Skin epidermis (tissue), 12 donors: ENCODE measurements at regions not wholly inside any gene's neighbourhood (a gene's known extent, or its start where the extent isn't known, plus 50 kb on each side); places are given as distances from the start of the nearest gene placed in this dataset.

ENCODE experiments used
- H3K27ac ChIP-seq, 21 experiments: fragments of 200-600 bp; sonication (generic) in 11 of 21; one replicate each; pipeline ENCODE4 v1.5.0; 2020; ENCODE audit warnings: mild to moderate bottlenecking in 3 of 21, inconsistent platforms in 2 of 21, moderate library complexity in 2 of 21
- H3K4me3 ChIP-seq, 7 experiments: fragments of 200-600 bp; sonication (generic) in 2 of 7; one replicate each; pipeline ENCODE4 v1.5.0; 2020; ENCODE audit warnings: inconsistent platforms in 2 of 7, mild to moderate bottlenecking in 2 of 7, moderate library complexity in 1 of 7

- Histone ChIP-seq H3K4me3 (no peak overlapping the region), H3K27ac (no peak overlapping the region)
Observed at GRCh38 chr1:83619170-83619896, 379.6 kb downstream of the TTLL7 start.

GRCh38 chr1:83617883-83618282, 381.0 kb downstream of the TTLL7 start:
- no peak overlapping the region for H3K4me3 ChIP-seq
- H3K27ac ChIP-seq = no peak overlapping the region

- no peak overlapping the region for H3K27ac ChIP-seq
- H3K4me3 ChIP-seq = no peak overlapping the region
Observed at GRCh38 chr1:83615370-83615769, 383.6 kb downstream of the TTLL7 start.

- no peak overlapping the region for H3K27ac ChIP-seq
Observed at GRCh38 chr1:83606416-83606955, 392.4 kb downstream of the TTLL7 start.

GRCh38 chr1:83596331-83596730, 402.6 kb downstream of the TTLL7 start:
- no peak overlapping the region for H3K27ac ChIP-seq
- H3K4me3 ChIP-seq = no peak overlapping the region

More at GRCh38 chr1:83606416-83606955, 392.4 kb downstream of the TTLL7 start:
- no peak overlapping the region for H3K4me3 ChIP-seq

GRCh38 chr1:83593073-83593472, 405.9 kb downstream of the TTLL7 start:
- Histone ChIP-seq H3K4me3 (no peak overlapping the region), H3K27ac (no peak overlapping the region)

GRCh38 chr1:83588140-83588539, 410.8 kb downstream of the TTLL7 start:
- Histone ChIP-seq H3K27ac (no peak overlapping the region), H3K4me3 (no peak overlapping the region)

- no peak overlapping the region for H3K27ac ChIP-seq
- no peak overlapping the region for H3K4me3 ChIP-seq
Observed at GRCh38 chr1:83583351-83584014, 415.4 kb downstream of the TTLL7 start.

GRCh38 chr1:83581747-83582146, 417.2 kb downstream of the TTLL7 start:
- Histone ChIP-seq H3K27ac (no peak overlapping the region), H3K4me3 (no peak overlapping the region)

GRCh38 chr1:83574791-83575190, 424.1 kb downstream of the TTLL7 start:
- Histone ChIP-seq H3K4me3 (no peak overlapping the region), H3K27ac (no peak overlapping the region)

GRCh38 chr1:83573776-83574175, 425.2 kb downstream of the TTLL7 start:
- no peak overlapping the region for H3K27ac ChIP-seq
- no peak overlapping the region for H3K4me3 ChIP-seq

- no peak overlapping the region for H3K27ac ChIP-seq
Observed at GRCh38 chr1:83571536-83571935, 427.4 kb downstream of the TTLL7 start.

GRCh38 chr1:83561346-83561745, 437.6 kb downstream of the TTLL7 start:
- Histone ChIP-seq H3K4me3 (no peak overlapping the region), H3K27ac (no peak overlapping the region)

More at GRCh38 chr1:83571536-83571935, 427.4 kb downstream of the TTLL7 start:
- no peak overlapping the region for H3K4me3 ChIP-seq

GRCh38 chr1:83559129-83559840, 439.6 kb downstream of the TTLL7 start:
- no peak overlapping the region for H3K4me3 ChIP-seq
- H3K27ac ChIP-seq = peak overlapping the region in 1 of 21 experiments; percentile 37

GRCh38 chr1:83555871-83556270, 443.1 kb downstream of the TTLL7 start:
- Histone ChIP-seq H3K4me3 (no peak overlapping the region), H3K27ac (peak overlapping the region in 1 of 21 experiments; percentile 16)

GRCh38 chr1:83554174-83554573, 444.8 kb downstream of the TTLL7 start:
- Histone ChIP-seq H3K27ac (peak overlapping the region in 1 of 21 experiments; percentile 5), H3K4me3 (no peak overlapping the region)

- Histone ChIP-seq H3K27ac (no peak overlapping the region), H3K4me3 (no peak overlapping the region)
Observed at GRCh38 chr1:83552820-83553219, 446.1 kb downstream of the TTLL7 start.

- no peak overlapping the region for H3K27ac ChIP-seq
- H3K4me3 ChIP-seq = no peak overlapping the region
Observed at GRCh38 chr1:83548311-83548710, 450.6 kb downstream of the TTLL7 start.

- no peak overlapping the region for H3K27ac ChIP-seq
Observed at GRCh38 chr1:83547901-83548300, 451.0 kb downstream of the TTLL7 start.

GRCh38 chr1:83546874-83547273, 452.1 kb downstream of the TTLL7 start:
- H3K4me3 ChIP-seq = no peak overlapping the region
- no peak overlapping the region for H3K27ac ChIP-seq

More at GRCh38 chr1:83547901-83548300, 451.0 kb downstream of the TTLL7 start:
- no peak overlapping the region for H3K4me3 ChIP-seq
